Stimulated activated CD8-positive, alpha-beta memory T cell treated with anti-CD3 and anti-CD28 coated beads, Interleukin-12 subunit alpha, Interleukin-12 subunit beta, amount 100 ng/mL, for 1 hour (primary cell): ENCODE measurements at regions not wholly inside any gene's neighbourhood (a gene's known extent, or its start where the extent isn't known, plus 50 kb on each side); places are given as distances from the start of the nearest gene placed in this dataset.
"Not testable (repeated sequence)": the region's sequence is repeated elsewhere in the genome, so short reads cannot be mapped to it uniquely, and the experiment has no call there.

Experiments
- DNase-seq: peaks from one replicate; pipeline ENCODE4 v3.0.0-alpha.2; 2020; ENCODE audit warnings: low read depth

DNA sequence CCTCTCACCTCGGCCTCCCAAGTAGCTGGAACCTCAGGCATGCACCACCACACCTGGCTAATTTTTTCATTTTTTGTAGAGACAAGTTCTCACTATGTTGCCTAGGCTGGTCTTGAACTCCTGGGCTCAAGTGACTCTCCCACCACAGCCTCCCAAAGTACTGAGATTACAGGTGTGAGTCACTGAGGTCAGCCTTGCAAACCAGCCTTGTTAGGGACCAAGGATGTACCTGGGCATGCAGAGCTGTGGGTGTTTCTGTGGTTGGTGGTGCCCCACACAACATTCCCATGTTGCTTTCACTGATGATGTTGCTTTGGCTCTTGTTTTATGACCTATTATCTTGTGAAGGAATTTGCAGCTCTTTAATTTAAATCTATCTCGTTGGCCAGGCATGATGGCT lies 54.8 kb downstream of the OTUD1 start:
- no peak for DNase-seq

GRCh38 chr10:23496727-23497126 lies 57.9 kb downstream of the OTUD1 start:
- DNase-seq = no peak

GRCh38 chr10:23499372-23500132 lies 60.7 kb downstream of the OTUD1 start:
- DNase-seq = no peak

- DNase-seq = no peak
Observed at GRCh38 chr10:23505797-23506465, 67.1 kb downstream of the OTUD1 start.

DNA sequence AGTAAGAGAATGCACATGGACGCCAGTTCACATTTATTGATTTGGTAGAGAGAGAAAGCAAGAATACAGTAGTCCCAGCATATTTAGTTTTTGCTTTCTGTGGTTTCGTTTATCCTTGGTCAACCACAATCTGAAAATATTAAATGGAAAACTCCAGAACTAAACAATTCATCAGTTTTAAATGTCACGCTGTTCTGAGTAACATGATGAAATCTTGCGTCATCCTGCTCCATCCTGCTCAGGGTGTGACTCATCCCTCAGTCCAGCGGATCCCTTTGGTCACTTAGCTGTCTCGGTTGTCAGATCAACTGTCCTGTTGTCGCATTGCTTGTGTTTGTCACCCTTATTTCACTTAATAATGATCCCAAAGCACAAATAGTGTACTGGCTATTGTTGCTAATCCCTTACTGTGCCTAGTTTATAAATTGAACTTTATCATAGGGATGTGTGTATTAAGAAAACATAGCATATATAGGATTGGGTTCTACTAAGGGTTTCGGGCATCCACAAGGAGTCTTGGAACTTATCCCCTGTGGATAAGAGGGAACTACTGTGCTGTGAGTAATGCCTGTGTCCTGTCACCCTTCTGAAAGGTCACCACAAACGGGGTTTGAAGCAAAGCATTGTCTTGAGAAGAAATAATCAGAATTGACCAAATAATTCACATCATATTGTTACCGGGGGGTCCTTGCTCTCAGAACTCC lies 73.6 kb downstream of the OTUD1 start:
- no peak for DNase-seq

DNA sequence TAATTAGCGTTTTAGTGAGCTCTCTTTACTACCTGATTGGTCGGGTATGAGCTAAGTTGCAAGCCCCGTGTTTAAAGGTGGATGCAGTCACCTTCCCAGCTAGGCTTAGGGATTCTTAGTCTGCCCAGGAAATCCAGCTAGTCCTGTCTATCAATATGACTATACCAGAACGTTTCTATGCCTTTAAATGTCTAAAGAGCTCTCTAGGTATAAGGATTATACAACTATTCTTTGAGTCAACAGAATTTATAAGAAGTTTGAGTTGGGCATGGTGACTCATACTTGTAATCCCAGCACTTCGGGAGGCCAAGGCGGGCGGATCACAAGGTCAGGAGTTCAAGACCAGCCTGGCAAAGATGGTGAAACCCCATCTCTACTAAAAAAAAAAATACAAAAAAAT lies 74.7 kb downstream of the OTUD1 start:
- not testable (repeated sequence) for DNase-seq

DNA sequence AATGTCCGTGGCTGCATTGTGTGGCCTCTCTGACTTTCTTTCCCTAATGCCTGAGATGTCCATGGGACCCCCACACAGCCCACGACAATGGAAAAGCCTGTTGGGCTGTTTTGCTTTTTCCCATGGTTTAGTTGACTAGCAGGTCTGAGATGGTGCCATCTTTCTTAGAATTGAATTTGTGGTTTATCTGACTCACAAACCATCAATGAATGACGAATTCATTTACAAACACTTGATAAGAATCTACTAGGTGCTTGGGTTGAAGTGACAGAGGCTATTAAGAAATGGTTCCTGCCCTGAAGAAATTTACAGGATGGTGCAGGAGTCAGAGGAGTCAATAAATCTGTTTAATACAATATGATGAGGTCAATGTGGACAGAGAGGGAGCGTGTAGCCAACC lies 75.4 kb downstream of the OTUD1 start:
- no peak for DNase-seq

- DNase-seq = no peak
Observed at GRCh38 chr10:23516530-23516929, 77.7 kb downstream of the OTUD1 start.

DNA sequence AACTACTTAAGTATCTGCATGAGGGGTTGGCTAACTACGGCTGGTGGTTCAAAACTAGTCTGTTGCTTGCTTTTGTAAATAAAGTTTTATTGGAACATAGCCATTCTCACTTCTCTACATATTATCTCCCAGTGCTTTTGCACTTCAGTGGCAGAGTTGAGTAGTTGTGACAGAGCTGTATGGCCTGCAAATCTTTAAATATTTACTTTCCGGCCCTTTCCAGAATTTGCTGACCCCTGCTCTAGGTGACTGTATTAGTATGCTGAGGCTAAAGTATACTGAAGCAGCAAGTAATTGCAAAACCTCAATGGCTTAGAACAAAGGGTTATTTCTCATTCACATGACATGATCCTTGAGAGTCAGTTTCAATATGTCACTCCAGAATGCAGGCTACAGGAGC lies 78.3 kb downstream of the OTUD1 start:
- DNase-seq = no peak

DNA sequence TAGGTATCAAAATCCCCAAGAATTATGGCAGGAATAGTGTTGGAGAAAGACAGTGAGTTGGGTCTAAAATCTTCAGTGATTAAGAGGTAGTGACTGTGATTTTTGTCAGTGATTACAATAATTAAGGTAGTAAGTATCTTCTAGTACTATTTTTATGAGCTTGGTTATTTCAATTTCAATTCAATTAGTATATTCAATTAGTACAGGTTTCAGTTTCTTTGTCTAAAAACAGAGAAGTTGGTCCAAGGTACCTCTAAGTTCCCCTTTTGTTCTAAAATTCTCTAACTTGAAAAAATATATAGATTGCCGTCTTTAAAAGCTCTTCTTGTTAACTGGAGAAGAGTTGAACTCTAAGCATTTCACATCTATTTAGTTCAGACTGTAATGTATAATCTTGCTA lies 82.9 kb downstream of the OTUD1 start:
- DNase-seq = no peak

DNA sequence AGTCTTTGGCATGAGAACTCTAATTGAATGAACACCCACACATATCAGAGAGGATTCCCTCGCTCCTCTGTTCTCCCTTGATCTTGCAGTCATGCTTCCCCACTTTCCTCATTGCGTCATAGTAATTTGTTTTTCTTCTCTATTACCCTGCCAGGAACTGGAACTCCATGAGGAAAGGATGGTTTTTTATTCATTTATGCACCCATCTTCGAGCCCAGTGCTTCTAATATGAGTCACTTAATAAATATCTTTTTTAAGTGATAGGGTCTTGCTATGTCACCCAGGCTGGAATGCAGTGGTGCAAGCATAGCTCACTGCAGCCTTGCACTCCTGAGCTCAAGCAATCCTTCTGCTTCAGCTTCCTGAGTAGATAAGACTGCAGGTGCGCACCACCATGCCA lies 83.5 kb downstream of the OTUD1 start:
- no peak for DNase-seq

- DNase-seq = no peak
Observed at GRCh38 chr10:23523251-23523650, 84.4 kb downstream of the OTUD1 start.

DNA sequence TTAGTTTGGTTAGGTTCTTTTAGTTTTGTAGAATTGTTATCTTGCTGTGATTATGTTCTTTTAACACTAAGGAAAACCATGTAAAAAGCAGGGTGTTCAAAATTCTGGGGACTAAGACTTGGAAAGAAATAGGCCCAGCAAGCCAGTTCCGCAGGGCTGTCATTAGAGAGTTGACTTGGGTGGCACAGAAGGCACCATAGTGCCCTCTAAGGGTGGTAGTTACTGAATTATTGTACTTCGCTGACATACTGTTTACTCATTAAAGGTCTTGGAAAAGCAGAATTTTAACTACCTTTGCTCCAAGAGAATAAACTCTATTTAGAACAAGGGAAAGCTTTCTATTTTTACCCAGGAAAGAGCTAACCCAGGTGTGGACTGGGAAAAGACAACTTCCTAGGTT lies 86.5 kb downstream of the OTUD1 start:
- no peak for DNase-seq

- DNase-seq = no peak
Observed at GRCh38 chr10:23528419-23528818, 89.5 kb downstream of the OTUD1 start.

DNA sequence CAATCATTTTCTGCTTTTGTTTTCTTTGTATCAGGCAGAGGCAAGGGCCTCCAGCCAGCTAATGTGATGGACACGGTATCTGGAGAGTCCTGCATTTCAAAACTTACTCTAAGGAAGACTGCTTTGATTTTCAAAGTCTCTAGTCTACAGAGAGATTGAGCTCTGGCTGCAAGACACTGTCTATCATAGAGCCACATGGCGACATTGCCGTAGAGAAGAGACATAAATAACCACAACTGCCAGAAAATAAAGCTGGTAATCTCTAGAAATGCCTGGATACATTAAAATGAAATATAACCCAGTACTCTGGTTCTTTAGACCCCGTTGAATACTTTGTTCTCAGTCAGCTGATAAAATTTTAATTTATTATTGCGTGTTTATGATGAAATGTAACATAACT lies 90.8 kb downstream of the OTUD1 start:
- no peak for DNase-seq

DNA sequence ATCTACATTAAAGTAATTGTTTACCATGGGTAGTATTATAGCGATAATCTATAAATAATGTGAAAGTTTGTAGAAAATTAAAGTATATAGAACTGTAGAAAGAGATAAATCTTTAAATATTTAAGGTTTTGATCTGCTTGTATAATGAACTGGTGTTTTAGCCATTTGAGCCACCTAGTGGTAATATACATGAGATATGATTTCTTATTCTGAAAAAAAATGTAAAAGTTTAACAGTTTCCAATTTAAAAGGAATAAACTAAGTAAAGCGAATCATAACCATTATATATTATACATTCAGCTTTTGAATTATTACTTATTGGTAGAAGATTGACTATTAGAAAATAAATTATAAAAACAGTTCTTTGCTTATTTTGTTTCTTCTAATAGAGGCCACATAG lies 91.2 kb downstream of the OTUD1 start:
- DNase-seq = no peak

GRCh38 chr10:23533212-23533611 lies 94.3 kb downstream of the OTUD1 start:
- no peak for DNase-seq

GRCh38 chr10:23534326-23534725 lies 95.5 kb downstream of the OTUD1 start:
- no peak for DNase-seq

GRCh38 chr10:23534761-23535160 lies 95.9 kb downstream of the OTUD1 start:
- DNase-seq = no peak

DNA sequence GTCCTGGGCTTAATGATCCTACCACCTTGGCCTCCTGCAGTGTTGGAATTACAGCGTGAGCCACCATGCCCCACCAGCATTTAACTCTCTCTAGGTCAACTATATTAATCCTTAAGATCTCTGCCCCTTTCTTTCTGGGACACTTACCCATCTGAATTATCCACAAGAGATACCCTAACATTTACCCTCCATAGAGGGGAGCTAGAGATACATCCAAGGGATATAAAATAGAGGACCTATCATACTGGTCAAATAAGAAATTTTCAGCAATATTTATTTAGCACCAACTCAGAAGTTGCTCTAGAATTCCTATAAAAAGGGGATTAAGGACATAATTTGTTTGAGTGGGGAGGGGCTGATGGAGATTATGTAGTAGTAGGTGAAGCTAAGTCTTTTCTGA lies 96.5 kb downstream of the OTUD1 start:
- no peak for DNase-seq

GRCh38 chr10:23538968-23539367 lies 100.1 kb downstream of the OTUD1 start:
- no peak for DNase-seq

DNA sequence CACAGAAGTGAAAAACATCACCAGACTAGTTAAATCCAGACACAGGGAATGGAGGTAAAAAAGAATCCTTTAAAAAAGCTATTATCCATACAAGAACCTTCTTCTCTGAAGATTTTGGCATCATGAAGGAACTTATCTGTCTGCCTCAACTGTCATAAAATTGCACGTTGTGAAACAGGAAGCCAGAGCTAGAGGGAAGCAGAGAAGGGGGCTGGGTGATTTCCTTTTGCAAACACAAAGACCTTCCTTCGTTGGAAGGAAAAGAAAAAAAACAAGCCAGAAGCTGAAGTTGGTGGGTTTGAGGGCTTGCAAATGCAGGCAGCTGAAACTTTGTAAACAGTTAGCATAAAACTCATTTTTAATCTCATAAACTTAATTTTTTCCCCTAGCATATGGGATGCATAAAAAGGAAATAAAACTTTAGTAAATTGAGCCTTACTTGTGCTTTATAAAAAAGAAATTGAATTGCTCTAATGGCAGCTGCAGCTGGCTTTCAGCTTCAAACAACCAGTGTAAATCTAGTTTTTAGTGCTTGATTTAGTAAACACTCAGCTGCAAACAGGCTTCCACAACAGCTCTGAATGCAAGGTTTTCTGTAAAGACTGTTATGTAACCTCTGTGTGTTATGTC lies 101.6 kb downstream of the OTUD1 start:
- no peak for DNase-seq
